GM23248 (cell line): ENCODE measurements at regions not wholly inside any gene's neighbourhood (a gene's known extent, or its start where the extent isn't known, plus 50 kb on each side); places are given as distances from the start of the nearest gene placed in this dataset.

Experiments used
- EZH2 ChIP-seq: fragments of 200-600 bp; sonication (generic); IDR thresholded peaks from 2 replicates; pipeline ENCODE4 v1.6.1; 2018; ENCODE audit warnings: antibody characterized with exemption, mild to moderate bottlenecking; ENCODE audit not compliant: insufficient read depth, poor library complexity, severe bottlenecking
- EZH2phosphoT487 ChIP-seq: fragments of 200-600 bp; sonication (generic); IDR thresholded peaks from 2 replicates; pipeline ENCODE4 v1.6.1; 2018; ENCODE audit warnings: antibody characterized with exemption, moderate library complexity, mild to moderate bottlenecking, low read depth; ENCODE audit not compliant: insufficient read depth

DNA sequence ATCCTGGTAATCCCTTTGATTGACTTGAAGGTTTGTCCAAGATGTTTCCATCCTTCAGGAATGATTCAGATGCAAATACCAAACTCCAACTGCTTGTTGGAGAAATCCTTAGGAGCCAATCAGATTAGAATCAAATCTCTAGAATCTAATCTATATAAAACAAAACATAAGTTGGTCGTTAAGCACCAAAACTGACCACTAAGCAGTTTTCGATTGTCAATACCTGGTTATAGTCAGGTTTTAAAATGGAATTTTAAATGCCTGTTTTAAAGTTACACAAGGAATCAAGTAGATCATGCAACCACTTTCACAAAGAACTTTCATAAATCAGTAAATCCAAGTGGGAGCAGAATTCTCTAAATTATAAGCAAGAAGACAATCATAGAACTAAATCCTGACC lies 236.1 kb downstream of the PARM1 start:
- TF ChIP-seq EZH2, result no peak
- no peak for TF ChIP-seq EZH2phosphoT487
